HG03175 (cell line): ENCODE measurements at regions not wholly inside any gene's neighbourhood (a gene's known extent, or its start where the extent isn't known, plus 50 kb on each side); places are given as distances from the start of the nearest gene placed in this dataset.
"Not testable (repeated sequence)": the region's sequence is repeated elsewhere in the genome, so short reads cannot be mapped to it uniquely, and the experiment has no call there.

Experiments used
- ATAC-seq: cut with Tn5 transposase; IDR thresholded peaks from one replicate; pipeline ENCODE4 v1.9.1; 2021; ENCODE audit warnings: mild to moderate bottlenecking, moderate library complexity; ENCODE audit not compliant: unreplicated experiment

- no peak for ATAC-seq
Observed at GRCh38 chr7:68828575-68828974, 769.7 kb upstream of the AUTS2 start.

- no peak for ATAC-seq
Observed at GRCh38 chr7:68833422-68833821, 764.9 kb upstream of the AUTS2 start.

GRCh38 chr7:68839014-68839413 is 759.3 kb upstream of the AUTS2 start:
- no peak for ATAC-seq

- ATAC-seq = no peak
Observed at GRCh38 chr7:68840991-68841390, 757.3 kb upstream of the AUTS2 start.

GRCh38 chr7:68843985-68844384 is 754.3 kb upstream of the AUTS2 start:
- not testable (repeated sequence) for ATAC-seq

GRCh38 chr7:68846811-68847325 is 751.4 kb upstream of the AUTS2 start:
- ATAC-seq = no peak

GRCh38 chr7:68853254-68853653 is 745.0 kb upstream of the AUTS2 start:
- no peak for ATAC-seq

- no peak for ATAC-seq
Observed at GRCh38 chr7:68857571-68857970, 740.7 kb upstream of the AUTS2 start.

- ATAC-seq = no peak
Observed at GRCh38 chr7:68858497-68858896, 739.8 kb upstream of the AUTS2 start.

GRCh38 chr7:68861171-68861570 is 737.1 kb upstream of the AUTS2 start:
- no peak for ATAC-seq

GRCh38 chr7:68862261-68862660 is 736.0 kb upstream of the AUTS2 start:
- no peak for ATAC-seq

- no peak for ATAC-seq
Observed at GRCh38 chr7:68862736-68863135, 735.5 kb upstream of the AUTS2 start.

- ATAC-seq = no peak
Observed at GRCh38 chr7:68865351-68866199, 732.7 kb upstream of the AUTS2 start.

- no peak for ATAC-seq
Observed at GRCh38 chr7:68866200-68866570, 732.1 kb upstream of the AUTS2 start.

GRCh38 chr7:68866721-68867120 is 731.6 kb upstream of the AUTS2 start:
- not testable (repeated sequence) for ATAC-seq

- ATAC-seq = no peak
Observed at GRCh38 chr7:68868978-68869377, 729.3 kb upstream of the AUTS2 start.

- no peak for ATAC-seq
Observed at GRCh38 chr7:68873616-68874015, 724.7 kb upstream of the AUTS2 start.

GRCh38 chr7:68875857-68876256 is 722.4 kb upstream of the AUTS2 start:
- ATAC-seq = no peak

GRCh38 chr7:68887116-68887515 is 711.2 kb upstream of the AUTS2 start:
- not testable (repeated sequence) for ATAC-seq

- ATAC-seq = no peak
Observed at GRCh38 chr7:68888971-68889385, 709.3 kb upstream of the AUTS2 start.

- no peak for ATAC-seq
Observed at GRCh38 chr7:68892236-68892635, 706.0 kb upstream of the AUTS2 start.

GRCh38 chr7:68893411-68893810 is 704.9 kb upstream of the AUTS2 start:
- ATAC-seq = no peak

- not testable (repeated sequence) for ATAC-seq
Observed at GRCh38 chr7:68899156-68899555, 699.1 kb upstream of the AUTS2 start.
